ENCODE measurements at regions not wholly inside any gene's neighbourhood (a gene's known extent, or its start where the extent isn't known, plus 50 kb on each side); places are given as distances from the start of the nearest gene placed in this dataset.
A peak's percentile ranks its signal among the peaks of the same experiment; 100 is the strongest.

DNA sequence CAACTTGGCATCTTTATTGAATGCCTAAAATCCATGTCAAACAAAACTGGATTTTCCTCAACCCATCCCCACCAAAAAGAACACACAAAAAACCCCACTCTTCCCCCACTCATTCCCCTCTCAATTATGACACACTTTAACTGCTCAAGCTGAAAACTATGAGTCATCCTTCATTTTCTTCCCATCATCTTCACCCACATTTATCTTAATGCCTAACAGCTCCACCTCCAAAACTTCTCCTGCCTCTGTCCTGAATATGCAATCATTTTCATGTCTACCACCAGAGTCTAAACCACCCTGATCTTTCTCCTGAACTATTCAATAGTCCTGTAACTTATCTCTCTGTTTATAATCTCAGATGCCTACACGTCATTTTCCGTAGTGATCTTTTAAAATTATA lies 239.7 kb downstream of the BCAT1 start:
- no peak overlapping the region for H3K9ac ChIP-seq (ENCODE audit: insufficient read depth, low read depth, low read length)
- no peaks in the 10 kb centered on the region for H3K9me3 ChIP-seq (ENCODE audit: low read length)
- WGBS (ENCODE audit: low lambda C conversion rate): 52% methylated on average over 2 of the region's 2 CpGs
- H3K4me3 ChIP-seq (replicated peaks in 1 of 3; ENCODE audit: insufficient read depth in 1 of 3, low read depth in 2 of 3, low read length in 3 of 3): no peak overlapping the region
- H3K79me2 ChIP-seq (ENCODE audit: insufficient read depth, low read length): no peaks in the 10 kb centered on the region
- no peak overlapping the region for H3K27ac ChIP-seq (ENCODE audit: extremely low read length, insufficient read depth, low read length)
- BruUV-seq (replicated peaks): no TSS peak
- FAIRE-seq (no peak), ATAC-seq (no peak), DNase-seq (ENCODE audit: low spot score) (no peak)
- ChIA-PET POLR2A (no interaction called here), CTCF (ENCODE audit: low intra/inter-chr PET ratio, low total read pairs) (no interaction called here)
- in situ Hi-C loops (cut with HindIII; ENCODE audit: extremely low pct_ligation_motif_present, low pct_unique_long_range_greater_than_20kb) (no loop called here), intact Hi-C loops (cut with micrococcal nuclease; ENCODE audit: unreplicated experiment) (no loop called here)
- no peaks in the 10 kb centered on the region; a peak in 1 of 5 replicates for H3K27me3 ChIP-seq (ENCODE audit: control insufficient read depth in 1 of 2, insufficient read depth in 2 of 2, low read length in 2 of 2)
- no peak overlapping the region for H3K4me2 ChIP-seq (ENCODE audit: low read depth, low read length)
- H4K20me1 ChIP-seq (ENCODE audit: insufficient read depth, low read length): no peaks in the 10 kb centered on the region
- peak; percentile 35; the same call in 1 of the 2 replicates for TF ChIP-seq CREB1 (IDR thresholded peaks at IDR 0.05)
- TF ChIP-seq CREB1 (CRISPR knock-in tag; IDR thresholded peaks at IDR 0.05): no peak
- TF ChIP-seq SNRNP70 (IDR thresholded peaks at IDR 0.05; ENCODE audit: low read depth, low read length): no peak
- TF ChIP-seq ZNF513 (CRISPR knock-in tag; conservative IDR thresholded peaks at IDR 0.05): no peak
- no peaks in the 10 kb centered on the region for H3K4me1 ChIP-seq (ENCODE audit: insufficient read depth, low read length)
- H3K36me3 ChIP-seq (replicated peaks in 1 of 2; ENCODE audit: control insufficient read depth in 1 of 2, insufficient read depth in 2 of 2, low read length in 2 of 2): no peaks in the 10 kb centered on the region
- H2AFZ ChIP-seq (ENCODE audit: low read length): no peak overlapping the region

- ATAC-seq: no peak
- ChIA-PET CTCF (ENCODE audit: low intra/inter-chr PET ratio, low total read pairs) (no interaction called here), POLR2A (no interaction called here)
- TF ChIP-seq ZNF251 (CRISPR knock-in tag; IDR thresholded peaks at IDR 0.05): no peak
- TF ChIP-seq ZNF382 (CRISPR knock-in tag; IDR thresholded peaks at IDR 0.05; ENCODE audit: borderline replicate concordance): no peak
- TF ChIP-seq STAG1 (CRISPR knock-in tag; IDR thresholded peaks at IDR 0.05): no peak
- no peak for TF ChIP-seq RNF2 (conservative IDR thresholded peaks at IDR 0.05; ENCODE audit: low read depth)
- TF ChIP-seq, protein P1, sequence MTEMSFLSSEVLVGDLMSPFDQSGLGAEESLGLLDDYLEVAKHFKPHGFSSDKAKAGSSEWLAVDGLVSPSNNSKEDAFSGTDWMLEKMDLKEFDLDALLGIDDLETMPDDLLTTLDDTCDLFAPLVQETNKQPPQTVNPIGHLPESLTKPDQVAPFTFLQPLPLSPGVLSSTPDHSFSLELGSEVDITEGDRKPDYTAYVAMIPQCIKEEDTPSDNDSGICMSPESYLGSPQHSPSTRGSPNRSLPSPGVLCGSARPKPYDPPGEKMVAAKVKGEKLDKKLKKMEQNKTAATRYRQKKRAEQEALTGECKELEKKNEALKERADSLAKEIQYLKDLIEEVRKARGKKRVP (CRISPR knock-in tag; IDR thresholded peaks at IDR 0.05): no peak
- TF ChIP-seq WIZ (CRISPR knock-in tag; IDR thresholded peaks at IDR 0.05): no peak
- no peak for TF ChIP-seq ZNF713 (CRISPR knock-in tag; IDR thresholded peaks at IDR 0.05)
- TF ChIP-seq MAFG (CRISPR knock-in tag; IDR thresholded peaks at IDR 0.05): no peak
- no peak for TF ChIP-seq ZNF343 (CRISPR knock-in tag; IDR thresholded peaks at IDR 0.05)
- no peak for TF ChIP-seq ZNF331 (CRISPR knock-in tag; IDR thresholded peaks at IDR 0.05)
- TF ChIP-seq BORCS8-MEF2B (CRISPR knock-in tag; IDR thresholded peaks at IDR 0.05): no peak
- no peak for TF ChIP-seq FOXP1 (IDR thresholded peaks at IDR 0.05)
- TF ChIP-seq FOXP1 (CRISPR knock-in tag; IDR thresholded peaks at IDR 0.05): no peak
- TF ChIP-seq ZSCAN31 (CRISPR knock-in tag; IDR thresholded peaks at IDR 0.05; ENCODE audit: low read depth): no peak
- Histone ChIP-seq H4K20me1 (ENCODE audit: insufficient read depth, low read length) (no peaks in the 10 kb centered on the region), H3K4me3 (replicated peaks in 1 of 3; ENCODE audit: insufficient read depth in 1 of 3, low read depth in 2 of 3, low read length in 3 of 3) (no peak overlapping the region), H3K4me2 (ENCODE audit: low read depth, low read length) (no peak overlapping the region), H3K9me3 (ENCODE audit: low read length) (no peaks in the 10 kb centered on the region), H3K79me2 (ENCODE audit: insufficient read depth, low read length) (no peaks in the 10 kb centered on the region), H3K27ac (ENCODE audit: extremely low read length, insufficient read depth, low read length) (no peak overlapping the region), H2AFZ (ENCODE audit: low read length) (no peak overlapping the region), H3K27me3 (ENCODE audit: control insufficient read depth in 1 of 2, insufficient read depth in 2 of 2, low read length in 2 of 2) (no peaks in the 10 kb centered on the region; a peak in 1 of 5 replicates), H3K4me1 (ENCODE audit: insufficient read depth, low read length) (no peaks in the 10 kb centered on the region), H3K9ac (ENCODE audit: insufficient read depth, low read depth, low read length) (no peak overlapping the region), H3K36me3 (replicated peaks in 1 of 2; ENCODE audit: control insufficient read depth in 1 of 2, insufficient read depth in 2 of 2, low read length in 2 of 2) (no peaks in the 10 kb centered on the region)
- no peak for FAIRE-seq
- DNase-seq (ENCODE audit: low spot score): no peak
- WGBS (ENCODE audit: low lambda C conversion rate): 69% methylated on average over 2 of the region's 2 CpGs
- in situ Hi-C loops (cut with HindIII; ENCODE audit: extremely low pct_ligation_motif_present, low pct_unique_long_range_greater_than_20kb): no loop called here
- intact Hi-C loops (cut with micrococcal nuclease; ENCODE audit: unreplicated experiment): no loop called here
- BruUV-seq (replicated peaks): no TSS peak
Observed at GRCh38 chr12:24708718-24709117, 240.2 kb downstream of the BCAT1 start.

All from HepG2 (cell line).